KMS-11 (cell line): ENCODE measurements at regions not wholly inside any gene's neighbourhood (a gene's known extent, or its start where the extent isn't known, plus 50 kb on each side); places are given as distances from the start of the nearest gene placed in this dataset.
"Not testable (repeated sequence)": the region's sequence is repeated elsewhere in the genome, so short reads cannot be mapped to it uniquely, and the experiment has no call there.

Experiments
- H2AFZ ChIP-seq: fragments of 200-600 bp; sonication (generic); 2 replicates; pipeline ENCODE4 v1.6.1; 2016; ENCODE audit warnings: antibody characterized with exemption, mixed run types, low read depth
- H3K27ac ChIP-seq: fragments of 200-600 bp; sonication (generic); 2 replicates; pipeline ENCODE4 v1.6.1; 2016; ENCODE audit warnings: mild to moderate bottlenecking, mixed run types
- H3K27me3 ChIP-seq: fragments of 200-600 bp; sonication (generic); 2 replicates; pipeline ENCODE4 v1.6.1; 2017; ENCODE audit warnings: mild to moderate bottlenecking, low read depth, mixed run types, moderate library complexity; ENCODE audit not compliant: insufficient read depth
- H3K36me3 ChIP-seq: fragments of 200-600 bp; sonication (generic); 2 replicates; pipeline ENCODE4 v1.6.1; 2017; ENCODE audit warnings: mild to moderate bottlenecking, mixed run types; ENCODE audit not compliant: insufficient read depth
- H3K4me1 ChIP-seq: fragments of 200-600 bp; sonication (generic); 2 replicates; pipeline ENCODE4 v1.6.1; 2016; ENCODE audit warnings: mild to moderate bottlenecking, low read depth, mixed run types; ENCODE audit not compliant: poor library complexity, severe bottlenecking
- H3K4me2 ChIP-seq: fragments of 200-600 bp; sonication (generic); 2 replicates; pipeline ENCODE4 v1.7.0; 2016; ENCODE audit warnings: mild to moderate bottlenecking, mixed run types
- H3K4me3 ChIP-seq: fragments of 200-600 bp; sonication (generic); IDR thresholded peaks from 2 replicates; pipeline ENCODE4 v1.6.1; 2017; ENCODE audit warnings: low read depth, low read length, mixed read lengths; ENCODE audit not compliant: insufficient read depth
- H3K79me2 ChIP-seq: fragments of 200-600 bp; sonication (generic); 2 replicates; pipeline ENCODE4 v1.6.1; 2016; ENCODE audit warnings: low read depth, mixed run types; ENCODE audit not compliant: insufficient read depth
- H3K9ac ChIP-seq: fragments of 200-600 bp; sonication (generic); 2 replicates; pipeline ENCODE4 v1.6.1; 2016; ENCODE audit warnings: mild to moderate bottlenecking, mixed run types
- H4K20me1 ChIP-seq: fragments of 200-600 bp; sonication (generic); 2 replicates; pipeline ENCODE4 v1.6.1; 2016; ENCODE audit warnings: mild to moderate bottlenecking, mixed run types; ENCODE audit not compliant: insufficient read depth
- TF ChIP-seq, protein P1 (sequence below): fragments of 200-600 bp; sonication (generic); conservative IDR thresholded peaks from 2 replicates; pipeline ENCODE4 v1.6.1; 2017; ENCODE audit warnings: low read depth, mild to moderate bottlenecking, antibody characterized with exemption, low read length, moderate library complexity, mixed read lengths

DNA sequence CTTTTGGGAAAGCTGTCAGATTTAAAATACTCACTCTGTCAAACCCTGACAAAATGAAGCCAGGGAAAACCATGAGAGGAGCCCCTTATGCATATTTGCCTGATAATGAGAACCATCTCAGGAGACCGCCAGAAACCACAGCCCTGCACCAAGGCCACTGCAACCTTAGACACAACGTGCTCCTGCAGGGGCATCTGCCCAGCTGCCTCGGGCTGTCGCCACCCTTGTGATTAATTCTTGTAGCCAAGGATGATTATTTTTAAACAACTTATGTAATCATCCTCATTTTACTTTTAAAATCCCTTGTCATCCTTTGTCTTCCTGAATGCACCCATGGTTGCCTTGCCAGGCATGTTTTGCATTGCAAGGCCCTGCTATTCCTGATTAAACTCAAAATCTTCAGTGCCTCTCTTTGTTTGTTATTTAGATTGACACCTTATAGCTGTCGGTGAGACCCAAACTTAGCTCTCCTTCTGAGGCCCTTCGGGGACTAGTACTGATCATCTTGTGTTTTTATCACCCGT lies 766.4 kb upstream of the TMEM132C start:
- no peak overlapping the region for H3K4me3 ChIP-seq
- no peaks in the 10 kb centered on the region for H3K4me1 ChIP-seq
- H3K4me2 ChIP-seq, result no peak overlapping the region
- TF ChIP-seq, protein P1, sequence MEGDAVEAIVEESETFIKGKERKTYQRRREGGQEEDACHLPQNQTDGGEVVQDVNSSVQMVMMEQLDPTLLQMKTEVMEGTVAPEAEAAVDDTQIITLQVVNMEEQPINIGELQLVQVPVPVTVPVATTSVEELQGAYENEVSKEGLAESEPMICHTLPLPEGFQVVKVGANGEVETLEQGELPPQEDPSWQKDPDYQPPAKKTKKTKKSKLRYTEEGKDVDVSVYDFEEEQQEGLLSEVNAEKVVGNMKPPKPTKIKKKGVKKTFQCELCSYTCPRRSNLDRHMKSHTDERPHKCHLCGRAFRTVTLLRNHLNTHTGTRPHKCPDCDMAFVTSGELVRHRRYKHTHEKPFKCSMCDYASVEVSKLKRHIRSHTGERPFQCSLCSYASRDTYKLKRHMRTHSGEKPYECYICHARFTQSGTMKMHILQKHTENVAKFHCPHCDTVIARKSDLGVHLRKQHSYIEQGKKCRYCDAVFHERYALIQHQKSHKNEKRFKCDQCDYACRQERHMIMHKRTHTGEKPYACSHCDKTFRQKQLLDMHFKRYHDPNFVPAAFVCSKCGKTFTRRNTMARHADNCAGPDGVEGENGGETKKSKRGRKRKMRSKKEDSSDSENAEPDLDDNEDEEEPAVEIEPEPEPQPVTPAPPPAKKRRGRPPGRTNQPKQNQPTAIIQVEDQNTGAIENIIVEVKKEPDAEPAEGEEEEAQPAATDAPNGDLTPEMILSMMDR, result no peak
- H3K79me2 ChIP-seq, result no peaks in the 10 kb centered on the region
- no peak overlapping the region for H2AFZ ChIP-seq
- no peak overlapping the region for H3K27ac ChIP-seq
- no peaks in the 10 kb centered on the region for H4K20me1 ChIP-seq
- H3K9ac ChIP-seq, result no peak overlapping the region
- H3K36me3 ChIP-seq, result no peaks in the 10 kb centered on the region
- H3K27me3 ChIP-seq, result no peaks in the 10 kb centered on the region

DNA sequence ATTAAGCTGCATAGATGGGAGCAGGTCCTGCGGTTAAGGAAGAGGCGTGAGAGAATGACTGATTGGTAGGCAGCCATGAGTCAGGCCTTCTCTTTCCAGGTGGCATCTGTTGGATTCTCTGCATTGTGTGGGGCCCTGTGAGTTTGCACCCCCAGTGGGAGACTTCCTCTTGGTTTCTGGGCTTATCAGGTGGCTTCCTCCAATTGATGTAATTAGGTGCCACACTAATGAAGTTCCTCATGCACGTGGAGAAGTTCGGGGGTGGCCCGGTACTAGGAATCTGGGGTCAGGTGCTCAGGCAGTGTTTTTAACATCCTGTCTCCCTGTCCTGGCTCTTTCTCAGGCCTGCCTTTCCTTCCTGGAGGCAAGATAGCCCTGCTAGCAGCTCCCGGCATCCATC lies 765.1 kb upstream of the TMEM132C start:
- Histone ChIP-seq H3K9ac (no peak overlapping the region), H3K79me2 (no peaks in the 10 kb centered on the region), H3K36me3 (no peaks in the 10 kb centered on the region), H3K4me1 (no peaks in the 10 kb centered on the region), H3K27ac (no peak overlapping the region), H3K4me2 (no peak overlapping the region), H2AFZ (no peak overlapping the region), H4K20me1 (no peaks in the 10 kb centered on the region), H3K27me3 (no peaks in the 10 kb centered on the region), H3K4me3 (no peak overlapping the region)
- TF ChIP-seq, protein P1, result no peak

DNA sequence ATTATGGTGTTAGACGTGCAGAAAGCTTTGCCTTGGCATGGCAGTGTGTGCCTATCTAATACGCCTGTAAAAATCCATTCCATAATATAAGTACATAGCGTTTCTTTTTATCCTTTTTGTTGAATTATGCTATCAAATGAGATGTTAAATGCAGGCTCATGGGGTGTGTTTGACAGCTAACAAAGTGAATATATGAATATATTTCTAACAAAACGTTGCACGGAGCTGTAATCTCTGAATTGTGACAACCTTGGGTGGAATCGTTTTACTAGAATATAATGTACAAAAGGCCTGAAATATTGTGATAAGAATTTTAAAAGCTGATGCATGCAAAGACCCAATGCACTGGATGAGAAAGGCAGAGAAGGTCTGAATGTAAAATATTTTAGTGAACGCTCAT lies 763.7 kb upstream of the TMEM132C start:
- Histone ChIP-seq H3K27ac (no peak overlapping the region), H3K4me3 (no peak overlapping the region), H2AFZ (no peak overlapping the region), H3K36me3 (no peaks in the 10 kb centered on the region), H3K9ac (no peak overlapping the region), H3K79me2 (no peaks in the 10 kb centered on the region), H3K4me2 (no peak overlapping the region), H3K27me3 (no peaks in the 10 kb centered on the region), H3K4me1 (no peaks in the 10 kb centered on the region), H4K20me1 (no peaks in the 10 kb centered on the region)
- TF ChIP-seq, protein P1, result no peak

DNA sequence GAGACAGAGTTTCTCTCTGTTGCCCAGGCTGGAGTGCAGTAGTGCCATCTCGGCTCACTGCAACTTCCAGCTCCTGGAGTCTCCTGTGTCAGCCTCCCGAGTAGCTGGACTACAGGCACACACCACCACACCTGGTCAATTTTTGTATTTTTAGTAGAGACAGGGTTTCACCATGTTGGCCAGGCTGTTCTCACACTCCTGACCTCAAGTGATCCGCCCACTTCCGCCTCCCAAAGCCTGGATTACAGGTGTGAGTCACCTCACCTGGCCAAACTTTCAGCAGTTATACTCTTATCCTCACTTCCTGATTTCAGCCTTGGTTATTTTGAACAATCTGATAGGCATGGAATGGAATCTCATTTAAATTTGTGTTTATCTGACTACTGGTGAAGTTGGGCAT lies 763.0 kb upstream of the TMEM132C start:
- not testable (repeated sequence) for H3K4me3 ChIP-seq, H3K27me3 ChIP-seq, H2AFZ ChIP-seq, H4K20me1 ChIP-seq, H3K4me1 ChIP-seq, H3K4me2 ChIP-seq, H3K27ac ChIP-seq, H3K36me3 ChIP-seq, H3K79me2 ChIP-seq, H3K9ac ChIP-seq

DNA sequence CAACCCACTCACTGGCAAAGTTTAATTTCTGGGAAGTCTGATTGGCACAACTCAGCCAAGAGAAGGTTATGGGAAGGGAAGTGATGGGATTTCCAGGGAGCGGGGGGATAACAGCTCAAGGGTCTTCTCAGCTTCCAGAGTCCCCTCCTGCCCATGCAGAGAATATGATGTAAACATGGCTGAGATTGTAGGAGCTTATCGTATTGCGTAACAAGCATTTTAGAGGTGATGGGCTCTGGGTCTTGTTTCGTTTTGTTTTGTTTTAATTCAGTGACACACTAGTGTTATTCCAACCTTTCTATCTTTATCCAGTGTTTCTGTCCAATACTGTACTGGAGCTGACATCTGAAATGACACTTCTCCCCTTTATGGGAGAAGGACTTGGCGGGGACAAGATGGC lies 762.1 kb upstream of the TMEM132C start:
- Histone ChIP-seq H3K36me3 (no peaks in the 10 kb centered on the region), H3K27ac (no peak overlapping the region), H2AFZ (no peak overlapping the region), H3K79me2 (no peaks in the 10 kb centered on the region), H3K4me3 (no peak overlapping the region), H3K9ac (no peak overlapping the region), H3K4me2 (no peak overlapping the region), H4K20me1 (no peaks in the 10 kb centered on the region), H3K4me1 (no peaks in the 10 kb centered on the region), H3K27me3 (no peaks in the 10 kb centered on the region)
- TF ChIP-seq, protein P1, result no peak
